ENCODE measurements at regions not wholly inside any gene's neighbourhood (a gene's known extent, or its start where the extent isn't known, plus 50 kb on each side); places are given as distances from the start of the nearest gene placed in this dataset.

DNA sequence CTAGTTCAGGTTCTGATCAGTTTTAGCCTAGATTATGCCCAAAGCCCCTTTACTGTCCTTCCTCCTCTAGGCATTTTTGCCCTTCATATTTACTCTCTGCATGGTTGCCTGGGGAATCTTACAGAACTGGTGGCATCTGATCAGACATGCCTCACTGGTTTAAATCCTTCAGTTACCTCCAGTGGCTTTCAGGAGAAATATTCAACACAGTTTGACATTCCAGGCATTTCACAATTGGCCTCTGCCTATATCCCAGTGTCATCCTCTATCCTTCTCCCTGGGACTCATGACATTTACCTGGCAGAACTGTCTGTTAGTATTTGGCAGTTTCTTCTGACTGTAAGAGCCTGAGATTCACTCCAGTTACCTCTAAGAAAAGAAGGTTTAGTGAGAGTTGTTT is 152.9 kb upstream of the MEIS1 start:
- TF ChIP-seq, protein P1, sequence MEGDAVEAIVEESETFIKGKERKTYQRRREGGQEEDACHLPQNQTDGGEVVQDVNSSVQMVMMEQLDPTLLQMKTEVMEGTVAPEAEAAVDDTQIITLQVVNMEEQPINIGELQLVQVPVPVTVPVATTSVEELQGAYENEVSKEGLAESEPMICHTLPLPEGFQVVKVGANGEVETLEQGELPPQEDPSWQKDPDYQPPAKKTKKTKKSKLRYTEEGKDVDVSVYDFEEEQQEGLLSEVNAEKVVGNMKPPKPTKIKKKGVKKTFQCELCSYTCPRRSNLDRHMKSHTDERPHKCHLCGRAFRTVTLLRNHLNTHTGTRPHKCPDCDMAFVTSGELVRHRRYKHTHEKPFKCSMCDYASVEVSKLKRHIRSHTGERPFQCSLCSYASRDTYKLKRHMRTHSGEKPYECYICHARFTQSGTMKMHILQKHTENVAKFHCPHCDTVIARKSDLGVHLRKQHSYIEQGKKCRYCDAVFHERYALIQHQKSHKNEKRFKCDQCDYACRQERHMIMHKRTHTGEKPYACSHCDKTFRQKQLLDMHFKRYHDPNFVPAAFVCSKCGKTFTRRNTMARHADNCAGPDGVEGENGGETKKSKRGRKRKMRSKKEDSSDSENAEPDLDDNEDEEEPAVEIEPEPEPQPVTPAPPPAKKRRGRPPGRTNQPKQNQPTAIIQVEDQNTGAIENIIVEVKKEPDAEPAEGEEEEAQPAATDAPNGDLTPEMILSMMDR (IDR thresholded peaks at IDR 0.05; ENCODE audit: poor library complexity) = no peak
- TF ChIP-seq EZH2 (IDR thresholded peaks at IDR 0.05; ENCODE audit: borderline replicate concordance) (no peak), EZH2phosphoT487 (IDR thresholded peaks at IDR 0.05; ENCODE audit: low read depth, severe bottlenecking, unreplicated experiment) (no peak)
